Mesenchymal stem cell (in vitro differentiated cells and primary cell): ENCODE measurements at regions not wholly inside any gene's neighbourhood (a gene's known extent, or its start where the extent isn't known, plus 50 kb on each side); places are given as distances from the start of the nearest gene placed in this dataset.

ENCODE experiments used
- DNase-seq: peaks from one replicate; pipeline ENCODE4 v3.0.0-alpha.2; 2013
- H2AFZ ChIP-seq: one replicate; pipeline ENCODE4 v1.6.1; 2013; ENCODE audit warnings: low read depth, mild to moderate bottlenecking, control low read depth, inconsistent platforms, low read length, moderate library complexity
- H2AK5ac ChIP-seq: 2 replicates; pipeline ENCODE4 v1.6.1; 2013; ENCODE audit warnings: low read length, moderate library complexity, mild to moderate bottlenecking, inconsistent platforms; ENCODE audit not compliant: severe bottlenecking
- H2BK120ac ChIP-seq: one replicate; pipeline ENCODE4 v1.6.1; 2013; ENCODE audit warnings: low read depth, mild to moderate bottlenecking, inconsistent platforms, low read length, moderate library complexity
- H2BK12ac ChIP-seq, 2 experiments: one replicate each; pipeline ENCODE4 v1.6.1; 2013; ENCODE audit warnings: inconsistent platforms in 2 of 2, low read length in 2 of 2, mild to moderate bottlenecking in 2 of 2, moderate library complexity in 2 of 2, control low read depth in 1 of 2
- H2BK15ac ChIP-seq: one replicate; pipeline ENCODE4 v1.6.1; 2013; ENCODE audit warnings: mild to moderate bottlenecking, low read depth, inconsistent platforms; ENCODE audit not compliant: poor library complexity, severe bottlenecking
- H2BK5ac ChIP-seq: 2 replicates; pipeline ENCODE4 v1.6.1; 2013; ENCODE audit warnings: low read depth, mild to moderate bottlenecking, low read length, control low read depth, inconsistent platforms; ENCODE audit not compliant: poor library complexity, severe bottlenecking
- H3K14ac ChIP-seq, 2 experiments: one replicate each; pipeline ENCODE4 v1.6.1; 2013; ENCODE audit warnings: inconsistent platforms in 2 of 2, low read length in 2 of 2, control low read depth in 1 of 2, mild to moderate bottlenecking in 1 of 2, moderate library complexity in 1 of 2
- H3K18ac ChIP-seq, 2 experiments: one replicate each; pipeline ENCODE4 v1.6.1; 2013; ENCODE audit warnings: inconsistent platforms in 2 of 2, low read length in 2 of 2, control low read depth in 1 of 2, low read depth in 1 of 2, mild to moderate bottlenecking in 1 of 2
- H3K23ac ChIP-seq, 2 experiments: one replicate each; pipeline ENCODE4 v1.6.1; 2013; ENCODE audit warnings: inconsistent platforms in 2 of 2, low read length in 2 of 2, mild to moderate bottlenecking in 2 of 2, moderate library complexity in 2 of 2, control low read depth in 1 of 2
- H3K27ac ChIP-seq: 2 replicates; pipeline ENCODE4 v1.5.1; 2013; ENCODE audit warnings: mild to moderate bottlenecking, moderate library complexity, low read length, control low read depth, inconsistent platforms; ENCODE audit not compliant: poor library complexity, severe bottlenecking
- H3K27me3 ChIP-seq, 2 experiments: 2 replicates each; pipeline versions ENCODE4 v1.6.1 to v1.7.0; 2013; ENCODE audit warnings: low read length in 2 of 2, mild to moderate bottlenecking in 2 of 2, moderate library complexity in 2 of 2, control low read depth in 1 of 2, inconsistent platforms in 1 of 2; ENCODE audit not compliant: control insufficient read depth in 1 of 2, insufficient read depth in 1 of 2
- H3K36me3 ChIP-seq, 2 experiments: 2 replicates each; pipeline versions ENCODE4 v1.6.1 to v1.7.0; 2013; ENCODE audit warnings: low read length in 2 of 2, control low read depth in 1 of 2, inconsistent platforms in 1 of 2, low read depth in 1 of 2, mild to moderate bottlenecking in 1 of 2; ENCODE audit not compliant: insufficient read depth in 2 of 2, control insufficient read depth in 1 of 2
- H3K4ac ChIP-seq, 2 experiments: one replicate each; pipeline ENCODE4 v1.6.1; 2013; ENCODE audit warnings: inconsistent platforms in 2 of 2, low read length in 2 of 2, mild to moderate bottlenecking in 2 of 2, moderate library complexity in 2 of 2, control low read depth in 1 of 2, low read depth in 1 of 2
- H3K4me1 ChIP-seq: 2 replicates; pipeline ENCODE4 v1.6.1; 2013; ENCODE audit warnings: low read depth, low read length, control low read depth; ENCODE audit not compliant: control insufficient read depth, insufficient read depth
- H3K4me2 ChIP-seq: 2 replicates; pipeline ENCODE4 v1.6.1; 2013; ENCODE audit warnings: low read length, mild to moderate bottlenecking, inconsistent platforms; ENCODE audit not compliant: poor library complexity, severe bottlenecking
- H3K4me3 ChIP-seq, 2 experiments: 2 replicates each; pipeline versions ENCODE4 v1.5.1 to v1.7.0; 2013; ENCODE audit warnings: low read length in 2 of 2, mild to moderate bottlenecking in 2 of 2, control low read depth in 1 of 2, low read depth in 1 of 2; ENCODE audit not compliant: insufficient read depth in 1 of 2
- H3K79me1 ChIP-seq: replicated peaks from 2 replicates; pipeline ENCODE4 v1.6.1; 2013; ENCODE audit warnings: mild to moderate bottlenecking, control low read depth, low read length, inconsistent platforms; ENCODE audit not compliant: poor library complexity, severe bottlenecking
- H3K9ac ChIP-seq: 2 replicates; pipeline ENCODE4 v1.7.0; 2013; ENCODE audit warnings: mild to moderate bottlenecking, low read length, moderate library complexity
- H3K9me3 ChIP-seq: 2 replicates; pipeline ENCODE4 v1.7.0; 2013; ENCODE audit warnings: mild to moderate bottlenecking, low read length; ENCODE audit not compliant: control insufficient read depth
- H4K8ac ChIP-seq: one replicate; pipeline ENCODE4 v1.6.1; 2013; ENCODE audit warnings: inconsistent platforms, mild to moderate bottlenecking, low read length, moderate library complexity
- H4K91ac ChIP-seq: one replicate; pipeline ENCODE4 v1.6.1; 2013; ENCODE audit warnings: mild to moderate bottlenecking, low read length, inconsistent platforms
- WGBS: methylation state at CpG from one replicate; pipeline ENCODE4 v1.1.7; 2013; ENCODE audit warnings: mixed read lengths; 5-methylcytosine and 5-hydroxymethylcytosine counted together

- no peak overlapping the region for H3K4ac ChIP-seq
- no peaks in the 10 kb centered on the region for H3K27me3 ChIP-seq
- no peak overlapping the region for H3K23ac ChIP-seq
- H3K4me3 ChIP-seq, result no peak overlapping the region
- no peak for DNase-seq
- no peak overlapping the region for H4K8ac ChIP-seq
- H2AK5ac ChIP-seq, result no peak overlapping the region
- H3K79me1 ChIP-seq, result no peaks in the 10 kb centered on the region
- no peak overlapping the region for H3K18ac ChIP-seq
- H3K14ac ChIP-seq, result no peak overlapping the region
- no peaks in the 10 kb centered on the region for H3K36me3 ChIP-seq
- no peak overlapping the region for H2BK120ac ChIP-seq
- no peak overlapping the region for H2BK12ac ChIP-seq
- no peaks in the 10 kb centered on the region for H3K4me1 ChIP-seq
- H3K9me3 ChIP-seq, result no peaks in the 10 kb centered on the region
- H3K9ac ChIP-seq, result no peak overlapping the region
- no peak overlapping the region for H4K91ac ChIP-seq
- WGBS, result 83% methylated on average over 1 of the region's 1 CpG
- H3K4me2 ChIP-seq, result no peak overlapping the region
- no peak overlapping the region for H3K27ac ChIP-seq
- no peak overlapping the region for H2BK5ac ChIP-seq
- H2BK15ac ChIP-seq, result no peak overlapping the region
- H2AFZ ChIP-seq, result no peak overlapping the region
Measured at GRCh38 chr5:74135033-74135432, 505.5 kb downstream of the ENC1 start.

- Histone ChIP-seq H3K14ac (no peak overlapping the region), H3K23ac (no peak overlapping the region), H2BK12ac (no peak overlapping the region), H3K4me3 (no peak overlapping the region), H2BK120ac (no peak overlapping the region), H3K4me2 (no peak overlapping the region), H3K79me1 (no peaks in the 10 kb centered on the region), H3K27me3 (peaks cover 0 to 5% of the 10 kb centered on the region in 2 experiments), H4K91ac (no peak overlapping the region), H4K8ac (no peak overlapping the region), H2AK5ac (no peak overlapping the region), H3K4ac (no peak overlapping the region), H3K27ac (no peak overlapping the region), H3K9me3 (no peaks in the 10 kb centered on the region), H3K4me1 (peaks cover 4% of the 10 kb centered on the region), H2BK15ac (no peak overlapping the region), H2AFZ (no peak overlapping the region), H2BK5ac (no peak overlapping the region), H3K9ac (no peak overlapping the region), H3K18ac (no peak overlapping the region), H3K36me3 (no peaks in the 10 kb centered on the region)
- WGBS, result 93% methylated on average over 4 of the region's 4 CpGs
- DNase-seq, result no peak
Measured at GRCh38 chr5:74132485-74132884, 506.5 kb downstream of the ARHGEF28 start.

- no peak overlapping the region for H3K4me3 ChIP-seq
Measured at GRCh38 chr5:74131250-74131649, 505.3 kb downstream of the ARHGEF28 start.

DNA sequence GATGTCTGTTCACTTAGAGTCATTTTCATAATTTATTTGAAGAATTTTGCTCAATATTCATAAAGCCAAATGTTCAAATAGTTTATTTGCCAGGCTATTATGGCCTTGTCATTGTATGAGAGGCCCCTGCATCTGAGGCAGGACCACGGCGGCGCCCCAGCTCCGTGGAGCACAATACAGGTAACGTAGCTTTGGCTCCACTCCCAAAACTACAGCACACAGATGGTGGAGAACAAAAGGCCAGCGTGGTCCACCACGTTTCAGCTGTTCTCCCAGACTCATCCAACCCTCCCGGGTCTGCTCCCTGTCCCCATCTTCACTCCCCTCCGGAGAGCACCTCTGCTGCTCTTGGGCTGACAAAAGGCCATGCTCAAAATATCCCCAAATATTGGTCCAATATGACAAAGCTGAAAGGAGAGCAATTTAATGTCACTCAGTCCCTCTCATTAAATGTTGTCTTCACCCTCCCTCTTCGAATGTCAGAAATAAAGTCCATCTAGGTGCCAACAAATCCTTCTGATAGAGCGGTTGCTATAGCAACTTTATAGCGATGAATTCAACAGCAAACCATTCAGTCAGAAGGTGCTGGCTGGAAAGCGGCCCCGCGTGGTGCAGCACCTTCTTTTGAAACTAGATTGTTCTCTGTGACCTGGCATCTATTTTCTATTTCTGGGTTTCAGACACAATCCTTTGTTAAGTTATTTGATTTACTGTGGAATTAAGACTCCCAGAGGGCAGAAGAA, 504.3 kb downstream of the ARHGEF28 start:
- no peak overlapping the region for H3K14ac ChIP-seq
- 93% methylated on average over 15 of the region's 15 CpGs for WGBS
- no peak overlapping the region for H3K4me3 ChIP-seq
- H3K27me3 ChIP-seq, result peaks cover 0 to 5% of the 10 kb centered on the region in 2 experiments
- no peak overlapping the region for H4K8ac ChIP-seq
- H3K79me1 ChIP-seq, result no peaks in the 10 kb centered on the region
- no peak overlapping the region for H2AFZ ChIP-seq
- no peak overlapping the region for H3K23ac ChIP-seq
- H3K4me2 ChIP-seq, result no peak overlapping the region
- no peak overlapping the region for H3K18ac ChIP-seq
- no peak overlapping the region for H2BK15ac ChIP-seq
- peaks cover 5% of the 10 kb centered on the region for H3K4me1 ChIP-seq
- DNase-seq, result no peak
- H2BK12ac ChIP-seq, result no peak overlapping the region
- H3K4ac ChIP-seq, result no peak overlapping the region
- no peak overlapping the region for H3K27ac ChIP-seq
- no peak overlapping the region for H3K9ac ChIP-seq
- H2BK120ac ChIP-seq, result no peak overlapping the region
- no peaks in the 10 kb centered on the region for H3K9me3 ChIP-seq
- H2BK5ac ChIP-seq, result no peak overlapping the region
- no peak overlapping the region for H4K91ac ChIP-seq
- no peak overlapping the region for H2AK5ac ChIP-seq
- H3K36me3 ChIP-seq, result no peaks in the 10 kb centered on the region

More at GRCh38 chr5:74131250-74131649, 505.3 kb downstream of the ARHGEF28 start:
- no peak overlapping the region for H3K27ac ChIP-seq
- H2AFZ ChIP-seq, result no peak overlapping the region
- peaks cover 0 to 5% of the 10 kb centered on the region in 2 experiments for H3K27me3 ChIP-seq
- H3K18ac ChIP-seq, result no peak overlapping the region
- H2AK5ac ChIP-seq, result no peak overlapping the region
- no peak overlapping the region for H2BK5ac ChIP-seq
- no peak overlapping the region for H3K4ac ChIP-seq
- no peak overlapping the region for H4K8ac ChIP-seq
- H3K9me3 ChIP-seq, result no peaks in the 10 kb centered on the region
- H3K4me2 ChIP-seq, result no peak overlapping the region
- H3K9ac ChIP-seq, result no peak overlapping the region
- no peaks in the 10 kb centered on the region for H3K36me3 ChIP-seq
- WGBS, result no CpG with 5 or more reads among the region's 2 CpGs
- H3K23ac ChIP-seq, result no peak overlapping the region
- H4K91ac ChIP-seq, result no peak overlapping the region
- H2BK15ac ChIP-seq, result no peak overlapping the region
- H2BK120ac ChIP-seq, result no peak overlapping the region
- no peak for DNase-seq
- no peaks in the 10 kb centered on the region for H3K79me1 ChIP-seq
- no peak overlapping the region for H3K14ac ChIP-seq
- H2BK12ac ChIP-seq, result no peak overlapping the region
- peaks cover 5% of the 10 kb centered on the region for H3K4me1 ChIP-seq
